Activated naive CD8-positive, alpha-beta T cell treated with anti-CD3 and anti-CD28 coated beads for 36 hours (primary cell): ENCODE measurements at regions not wholly inside any gene's neighbourhood (a gene's known extent, or its start where the extent isn't known, plus 50 kb on each side); places are given as distances from the start of the nearest gene placed in this dataset.

Experiments
- DNase-seq: peaks from one replicate; pipeline ENCODE4 v3.0.0; 2021
- H3K27ac Mint-ChIP-seq: one replicate; pipeline ENCODE4 v1.8.0; 2022; ENCODE audit warnings: mild to moderate bottlenecking, moderate library complexity, mixed read lengths
- H3K27me3 Mint-ChIP-seq: one replicate; pipeline ENCODE4 v1.8.0; 2022; ENCODE audit warnings: mild to moderate bottlenecking, mixed read lengths
- H3K36me3 Mint-ChIP-seq: one replicate; pipeline ENCODE4 v1.8.0; 2021; ENCODE audit warnings: mild to moderate bottlenecking, mixed read lengths
- H3K4me1 Mint-ChIP-seq: one replicate; pipeline ENCODE4 v1.8.0; 2021; ENCODE audit warnings: mixed read lengths
- H3K4me3 Mint-ChIP-seq: one replicate; pipeline ENCODE4 v1.8.0; 2022; ENCODE audit warnings: mild to moderate bottlenecking, moderate library complexity, mixed read lengths
- H3K9me3 Mint-ChIP-seq: one replicate; pipeline ENCODE4 v1.8.0; 2022; ENCODE audit warnings: mixed read lengths

- Mint-ChIP-seq H3K36me3 (no peaks in the 10 kb centered on the region), H3K4me3 (no peak overlapping the region), H3K27ac (no peak overlapping the region), H3K27me3 (no peaks in the 10 kb centered on the region), H3K9me3 (peaks cover 1% of the 10 kb centered on the region), H3K4me1 (no peaks in the 10 kb centered on the region)
- no peak for DNase-seq
Measured at GRCh38 chr18:60319129-60319528, 53.4 kb downstream of the MC4R start.

DNA sequence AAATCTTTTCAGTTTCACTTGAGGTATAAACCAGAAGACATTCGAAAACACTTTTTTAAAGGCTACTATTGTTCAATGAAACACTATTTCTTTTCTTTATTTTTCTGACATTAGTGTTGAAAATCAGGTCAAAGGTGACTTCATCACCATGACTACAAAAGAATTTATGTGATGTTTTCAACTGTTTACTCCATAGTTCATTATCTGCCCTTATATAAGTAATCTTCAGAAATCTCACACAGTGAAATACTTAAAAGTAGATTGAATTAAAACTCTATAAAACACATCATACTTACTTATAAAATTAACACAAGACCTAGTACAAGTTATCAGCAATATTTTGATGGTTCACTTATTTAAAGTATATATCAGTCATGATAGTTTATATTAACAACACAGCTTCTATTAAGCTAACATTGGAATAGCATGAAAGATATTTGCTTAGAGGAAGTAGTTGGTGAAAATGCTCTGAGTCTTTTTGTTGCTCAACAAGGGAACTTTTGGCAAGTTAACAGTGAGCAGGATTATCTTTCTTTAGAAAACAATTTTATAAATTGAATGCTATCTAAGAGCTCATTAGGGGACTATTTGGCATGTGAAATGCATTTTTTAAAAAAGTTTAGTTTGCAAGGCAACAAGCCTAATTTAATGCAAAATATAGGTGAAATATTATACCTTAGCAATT lies 60.8 kb downstream of the MC4R start:
- H3K27ac Mint-ChIP-seq: no peak overlapping the region
- no peak overlapping the region for H3K4me3 Mint-ChIP-seq
- H3K27me3 Mint-ChIP-seq: no peaks in the 10 kb centered on the region
- no peaks in the 10 kb centered on the region for H3K4me1 Mint-ChIP-seq
- no peaks in the 10 kb centered on the region for H3K36me3 Mint-ChIP-seq
- H3K9me3 Mint-ChIP-seq: peaks cover 1% of the 10 kb centered on the region
- no peak for DNase-seq

GRCh38 chr18:60295674-60296073 lies 76.9 kb downstream of the MC4R start:
- no peak overlapping the region for H3K27ac Mint-ChIP-seq
- H3K4me3 Mint-ChIP-seq: no peak overlapping the region
- H3K4me1 Mint-ChIP-seq: no peaks in the 10 kb centered on the region
- no peak for DNase-seq
- H3K36me3 Mint-ChIP-seq: no peaks in the 10 kb centered on the region
- H3K27me3 Mint-ChIP-seq: no peaks in the 10 kb centered on the region
- H3K9me3 Mint-ChIP-seq: no peaks in the 10 kb centered on the region

- no peaks in the 10 kb centered on the region for H3K36me3 Mint-ChIP-seq
- no peak overlapping the region for H3K4me3 Mint-ChIP-seq
- H3K4me1 Mint-ChIP-seq: no peaks in the 10 kb centered on the region
- DNase-seq: no peak
- H3K27me3 Mint-ChIP-seq: no peaks in the 10 kb centered on the region
- H3K9me3 Mint-ChIP-seq: no peaks in the 10 kb centered on the region
- H3K27ac Mint-ChIP-seq: no peak overlapping the region
Measured at GRCh38 chr18:60292186-60292585, 80.4 kb downstream of the MC4R start.

GRCh38 chr18:60279391-60279790 lies 93.2 kb downstream of the MC4R start:
- H3K4me1 Mint-ChIP-seq: no peaks in the 10 kb centered on the region
- H3K9me3 Mint-ChIP-seq: no peaks in the 10 kb centered on the region
- no peak overlapping the region for H3K27ac Mint-ChIP-seq
- no peaks in the 10 kb centered on the region for H3K36me3 Mint-ChIP-seq
- DNase-seq: no peak
- no peak overlapping the region for H3K4me3 Mint-ChIP-seq
- no peaks in the 10 kb centered on the region for H3K27me3 Mint-ChIP-seq

- H3K4me1 Mint-ChIP-seq: no peaks in the 10 kb centered on the region
- H3K27ac Mint-ChIP-seq: no peak overlapping the region
- no peaks in the 10 kb centered on the region for H3K9me3 Mint-ChIP-seq
- H3K36me3 Mint-ChIP-seq: no peaks in the 10 kb centered on the region
- H3K27me3 Mint-ChIP-seq: no peaks in the 10 kb centered on the region
- H3K4me3 Mint-ChIP-seq: no peak overlapping the region
- no peak for DNase-seq
Measured at GRCh38 chr18:60277855-60278480, 94.6 kb downstream of the MC4R start.

- Mint-ChIP-seq H3K4me1 (no peaks in the 10 kb centered on the region), H3K9me3 (peaks cover 10% of the 10 kb centered on the region), H3K4me3 (no peak overlapping the region), H3K27me3 (no peaks in the 10 kb centered on the region), H3K36me3 (no peaks in the 10 kb centered on the region), H3K27ac (no peak overlapping the region)
- DNase-seq: no peak
Measured at GRCh38 chr18:60267391-60268058, 105.0 kb downstream of the MC4R start.

GRCh38 chr18:60266558-60266957 lies 106.0 kb downstream of the MC4R start:
- no peak for DNase-seq
- Mint-ChIP-seq H3K4me3 (no peak overlapping the region), H3K36me3 (no peaks in the 10 kb centered on the region), H3K27me3 (no peaks in the 10 kb centered on the region), H3K9me3 (peaks cover 10% of the 10 kb centered on the region), H3K4me1 (no peaks in the 10 kb centered on the region), H3K27ac (no peak overlapping the region)

- no peaks in the 10 kb centered on the region for H3K36me3 Mint-ChIP-seq
- DNase-seq: no peak
Measured at GRCh38 chr18:60259052-60259681, 113.4 kb downstream of the MC4R start.

GRCh38 chr18:60249388-60249787 lies 123.2 kb downstream of the MC4R start:
- no peak for DNase-seq
- H3K4me3 Mint-ChIP-seq: no peak overlapping the region
- H3K9me3 Mint-ChIP-seq: no peaks in the 10 kb centered on the region
- no peaks in the 10 kb centered on the region for H3K4me1 Mint-ChIP-seq
- H3K36me3 Mint-ChIP-seq: no peaks in the 10 kb centered on the region
- no peaks in the 10 kb centered on the region for H3K27me3 Mint-ChIP-seq
- H3K27ac Mint-ChIP-seq: no peak overlapping the region

More at GRCh38 chr18:60259052-60259681, 113.4 kb downstream of the MC4R start:
- Mint-ChIP-seq H3K27me3 (no peaks in the 10 kb centered on the region), H3K9me3 (no peaks in the 10 kb centered on the region), H3K4me3 (no peak overlapping the region), H3K4me1 (no peaks in the 10 kb centered on the region), H3K27ac (no peak overlapping the region)

DNA sequence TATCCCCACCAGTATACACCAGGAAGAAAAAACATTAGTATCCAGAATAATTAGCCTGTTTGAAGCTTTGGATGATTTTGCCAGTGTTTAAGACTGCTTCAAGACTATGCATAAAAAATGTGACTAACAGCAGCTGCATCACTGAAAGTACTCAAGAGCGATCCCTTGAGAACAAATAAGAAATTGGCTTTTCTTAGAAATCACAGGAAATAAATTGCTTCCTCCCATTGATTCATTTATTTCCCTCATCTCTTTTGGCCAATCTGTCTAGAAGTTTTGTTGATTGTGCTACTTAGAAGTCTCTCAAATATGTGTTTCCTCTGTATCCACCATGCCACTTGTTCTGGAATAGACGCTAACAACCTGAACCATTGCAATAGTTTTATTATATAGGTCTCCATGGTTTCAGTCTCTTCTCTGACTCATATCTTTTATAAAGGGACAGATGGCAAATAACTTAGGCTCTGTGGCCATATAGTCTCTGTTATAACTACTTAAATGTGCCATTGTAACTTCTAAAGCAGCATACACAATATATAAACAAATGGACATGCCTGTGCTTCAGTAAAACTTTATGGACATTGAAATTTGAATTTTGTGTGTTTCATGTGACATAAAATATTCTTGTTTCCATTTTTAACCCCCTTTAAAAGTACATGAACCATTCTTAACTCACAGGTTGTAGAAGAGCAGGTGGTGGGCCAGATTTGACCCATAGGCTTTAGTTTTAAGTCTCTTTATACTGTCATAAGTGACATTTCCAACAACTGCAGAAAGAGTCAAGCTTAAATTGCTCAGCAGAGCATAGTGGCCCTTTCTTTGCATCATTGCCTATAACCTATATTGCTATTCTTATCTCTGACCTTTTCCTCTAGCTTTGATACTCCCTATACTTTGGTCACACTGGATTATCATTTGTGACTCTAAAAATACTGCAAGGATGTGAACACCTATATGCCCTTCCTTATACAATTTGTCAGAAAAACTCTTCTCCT lies 123.9 kb downstream of the MC4R start:
- no peak for DNase-seq
- Mint-ChIP-seq H3K27ac (no peak overlapping the region), H3K4me3 (no peak overlapping the region), H3K9me3 (no peaks in the 10 kb centered on the region), H3K27me3 (no peaks in the 10 kb centered on the region), H3K36me3 (no peaks in the 10 kb centered on the region), H3K4me1 (no peaks in the 10 kb centered on the region)

DNA sequence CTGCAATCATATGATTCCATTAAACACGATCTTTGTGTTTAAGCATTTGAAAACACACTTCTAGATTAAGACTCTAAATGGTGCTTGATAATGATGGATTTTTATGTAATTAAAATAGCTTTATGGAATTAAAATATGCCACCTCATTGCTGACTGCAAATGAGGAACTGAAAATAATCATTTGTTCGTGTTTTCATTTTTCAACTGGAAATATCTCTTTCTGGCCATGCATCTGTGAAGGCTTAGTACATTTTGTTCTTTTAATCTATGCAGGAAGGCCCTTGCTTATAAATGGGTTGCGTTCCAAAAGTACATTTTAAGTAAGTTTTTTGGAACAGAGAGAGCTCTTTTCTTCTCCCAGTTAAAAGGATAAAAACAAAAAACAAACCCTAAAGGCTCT lies 125.5 kb downstream of the MC4R start:
- H3K27me3 Mint-ChIP-seq: no peaks in the 10 kb centered on the region
- H3K9me3 Mint-ChIP-seq: no peaks in the 10 kb centered on the region
- no peaks in the 10 kb centered on the region for H3K36me3 Mint-ChIP-seq
- no peak overlapping the region for H3K4me3 Mint-ChIP-seq
- H3K4me1 Mint-ChIP-seq: no peaks in the 10 kb centered on the region
- no peak for DNase-seq
- no peak overlapping the region for H3K27ac Mint-ChIP-seq

GRCh38 chr18:60246606-60247005 lies 126.0 kb downstream of the MC4R start:
- no peak overlapping the region for H3K4me3 Mint-ChIP-seq
- no peaks in the 10 kb centered on the region for H3K27me3 Mint-ChIP-seq
- no peak for DNase-seq
- H3K27ac Mint-ChIP-seq: no peak overlapping the region
- H3K4me1 Mint-ChIP-seq: no peaks in the 10 kb centered on the region
- no peaks in the 10 kb centered on the region for H3K36me3 Mint-ChIP-seq
- H3K9me3 Mint-ChIP-seq: no peaks in the 10 kb centered on the region

- H3K36me3 Mint-ChIP-seq: no peaks in the 10 kb centered on the region
- no peak overlapping the region for H3K27ac Mint-ChIP-seq
- no peak overlapping the region for H3K4me3 Mint-ChIP-seq
- H3K27me3 Mint-ChIP-seq: no peaks in the 10 kb centered on the region
- H3K4me1 Mint-ChIP-seq: no peaks in the 10 kb centered on the region
- no peaks in the 10 kb centered on the region for H3K9me3 Mint-ChIP-seq
- DNase-seq: no peak
Measured at GRCh38 chr18:60245096-60245495, 127.5 kb downstream of the MC4R start.
